MV-4-11 (cell line): ENCODE measurements at regions not wholly inside any gene's neighbourhood (a gene's known extent, or its start where the extent isn't known, plus 50 kb on each side); places are given as distances from the start of the nearest gene placed in this dataset.

Source experiments
- DNase-seq: peaks from one replicate; lab custom pipeline; 2025; lab: John Stamatoyannopoulos, UW

GRCh38 chr21:25149022-25149421 lies 458.3 kb downstream of the MRPL39 start:
- no peak for DNase-seq

DNA sequence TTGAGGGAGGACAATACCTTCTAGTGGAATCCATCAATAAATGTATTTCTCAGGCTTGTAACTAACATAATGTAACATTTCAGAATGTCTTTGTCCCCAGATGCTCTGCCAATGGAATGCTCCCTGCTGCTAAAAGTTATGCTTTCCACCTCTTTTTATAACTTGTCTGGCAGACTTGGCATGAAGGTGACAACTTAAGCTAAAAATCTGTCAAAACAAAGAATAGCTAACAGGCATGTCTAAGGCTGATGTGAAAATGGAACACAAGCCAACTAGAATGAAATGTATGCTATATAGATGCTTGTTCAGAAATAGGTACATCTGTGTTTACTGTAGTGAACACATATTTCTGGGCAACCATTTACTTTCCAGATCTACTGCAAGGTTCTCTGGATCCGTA lies 467.9 kb downstream of the MRPL39 start:
- DNase-seq, result no peak

DNA sequence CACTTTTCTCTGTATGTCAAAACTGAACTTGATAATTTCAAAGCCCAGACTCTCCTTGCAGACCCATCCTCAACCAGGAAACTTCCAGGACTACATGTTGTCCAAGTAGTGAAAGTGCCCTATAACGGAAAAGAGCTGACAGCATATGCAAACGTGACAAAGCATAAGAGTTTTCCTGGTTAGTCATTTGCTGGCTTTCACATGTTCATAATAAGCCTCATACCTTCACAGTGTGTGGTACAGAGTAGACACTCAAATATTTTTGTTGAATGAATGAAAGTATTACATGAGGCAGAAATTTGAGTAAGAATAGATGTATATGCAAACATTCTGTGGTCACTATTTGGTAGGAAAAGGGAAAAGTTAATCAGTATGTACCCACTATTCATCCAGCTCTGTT lies 473.3 kb downstream of the MRPL39 start:
- no peak for DNase-seq

- no peak for DNase-seq
Measured at GRCh38 chr21:25127811-25128210, 479.5 kb downstream of the MRPL39 start.

- no peak for DNase-seq
Measured at GRCh38 chr21:25127007-25127406, 480.3 kb downstream of the MRPL39 start.

GRCh38 chr21:25126564-25126963 lies 480.7 kb downstream of the MRPL39 start:
- no peak for DNase-seq

- DNase-seq, result no peak
Measured at GRCh38 chr21:25118648-25119047, 488.6 kb downstream of the MRPL39 start.

DNA sequence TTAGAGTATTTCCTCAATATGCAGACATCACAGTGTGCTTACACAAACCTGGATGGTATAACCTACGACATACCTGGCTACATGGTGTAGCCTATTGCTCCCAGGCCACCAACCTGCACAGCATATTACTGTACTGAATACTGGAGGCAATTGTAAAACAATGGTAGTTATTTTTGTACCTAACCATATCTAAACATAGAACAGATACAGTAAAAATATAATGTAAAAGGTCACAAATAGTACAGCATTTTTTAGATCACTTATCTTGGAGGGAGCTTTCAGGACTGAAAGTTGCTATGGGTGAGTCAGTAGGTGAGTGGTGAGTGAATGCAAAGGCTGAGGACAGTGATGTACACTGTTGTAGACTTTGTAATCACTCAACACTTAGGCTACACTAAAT lies 492.3 kb downstream of the MRPL39 start:
- no peak for DNase-seq

GRCh38 chr21:25107708-25108107 lies 499.6 kb downstream of the MRPL39 start:
- DNase-seq, result peak; percentile 76

DNA sequence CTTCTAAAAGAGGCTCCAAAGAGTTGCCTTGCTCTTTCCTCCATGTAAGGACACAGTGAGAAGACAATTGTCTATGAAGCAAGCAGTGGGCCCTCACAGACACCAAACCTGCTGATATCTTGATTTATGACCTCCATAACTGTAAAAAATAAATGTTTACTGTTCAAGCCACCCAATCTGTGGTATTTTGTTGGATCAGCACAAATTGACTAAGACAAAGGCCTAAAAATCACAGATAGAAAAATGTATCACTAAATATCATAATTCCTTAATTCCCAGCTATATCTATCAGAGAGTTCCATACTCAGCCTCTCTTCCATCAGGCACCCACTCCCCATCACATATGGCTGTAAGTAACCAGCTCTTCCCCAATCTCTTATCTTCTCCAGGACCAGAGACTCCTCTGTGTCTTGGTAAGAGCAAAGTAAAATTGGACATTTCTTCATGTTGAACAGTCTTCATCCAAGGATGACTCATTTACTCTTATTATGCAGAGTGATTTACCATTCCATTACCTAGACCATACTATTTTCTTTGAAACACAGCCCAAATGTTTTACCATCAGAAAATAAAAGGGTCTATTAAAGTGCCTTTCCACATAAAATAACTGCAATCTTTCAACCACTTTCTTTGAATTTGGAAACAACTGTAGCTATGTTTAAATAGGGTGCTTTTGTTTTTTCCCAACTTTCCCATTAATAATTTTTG lies 503.6 kb downstream of the MRPL39 start:
- no peak for DNase-seq

- DNase-seq, result no peak
Measured at GRCh38 chr21:25097648-25098047, 509.6 kb downstream of the MRPL39 start.

GRCh38 chr21:25094695-25095094 lies 512.6 kb downstream of the MRPL39 start:
- DNase-seq, result peak; percentile 11

DNA sequence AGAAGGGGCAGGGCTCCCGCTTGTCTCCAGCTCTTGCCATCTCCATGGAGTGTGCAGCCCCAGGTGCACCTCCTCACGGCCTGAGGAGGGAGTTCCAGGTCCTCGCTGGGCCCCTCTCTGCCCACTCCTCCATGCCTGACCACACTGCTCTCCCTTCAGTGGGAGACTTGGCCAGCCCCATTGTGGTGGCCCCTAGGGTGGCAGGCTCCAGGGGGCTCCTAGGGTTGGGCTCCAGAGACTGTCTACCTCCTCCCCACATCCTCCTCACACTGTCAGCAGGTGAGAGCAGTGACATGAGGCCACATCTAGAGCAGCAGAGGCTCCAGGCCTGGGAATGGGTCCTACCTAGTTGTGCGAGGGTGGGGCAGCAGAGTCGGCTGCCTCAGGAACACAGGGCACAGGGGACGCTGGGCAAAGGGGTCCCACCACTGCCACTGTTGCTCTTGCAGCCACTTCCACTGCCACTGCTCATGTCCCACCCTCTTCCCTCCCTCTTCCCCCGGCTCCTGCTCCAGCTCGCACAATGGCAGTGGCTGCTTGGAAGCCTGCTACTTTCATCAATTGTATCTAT lies 514.8 kb downstream of the MRPL39 start:
- DNase-seq, result no peak

DNA sequence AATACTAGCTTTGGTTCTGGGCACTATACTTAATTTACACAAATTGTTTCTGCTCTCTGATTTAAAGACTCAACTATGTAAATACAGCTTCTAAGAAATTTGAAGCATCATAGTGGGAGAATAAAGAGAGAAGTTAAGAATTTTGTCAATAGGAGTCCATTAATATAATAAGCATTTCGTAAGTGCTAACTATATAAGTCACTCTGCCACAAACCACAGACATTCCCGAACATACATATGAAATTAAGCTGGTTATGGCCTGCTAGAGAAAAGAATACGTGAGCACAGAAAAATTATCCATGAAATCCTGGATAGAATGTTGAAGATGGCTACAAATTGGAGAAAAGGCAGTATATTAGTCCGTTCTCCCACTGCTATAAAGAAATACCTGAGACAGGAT lies 526.2 kb downstream of the MRPL39 start:
- peak; percentile 62 for DNase-seq

- DNase-seq, result peak; percentile 59
Measured at GRCh38 chr21:25080661-25081060, 526.6 kb downstream of the MRPL39 start.

GRCh38 chr21:25080141-25080540 lies 527.1 kb downstream of the MRPL39 start:
- DNase-seq, result no peak

GRCh38 chr21:25079053-25079452 lies 528.2 kb downstream of the MRPL39 start:
- no peak for DNase-seq

DNA sequence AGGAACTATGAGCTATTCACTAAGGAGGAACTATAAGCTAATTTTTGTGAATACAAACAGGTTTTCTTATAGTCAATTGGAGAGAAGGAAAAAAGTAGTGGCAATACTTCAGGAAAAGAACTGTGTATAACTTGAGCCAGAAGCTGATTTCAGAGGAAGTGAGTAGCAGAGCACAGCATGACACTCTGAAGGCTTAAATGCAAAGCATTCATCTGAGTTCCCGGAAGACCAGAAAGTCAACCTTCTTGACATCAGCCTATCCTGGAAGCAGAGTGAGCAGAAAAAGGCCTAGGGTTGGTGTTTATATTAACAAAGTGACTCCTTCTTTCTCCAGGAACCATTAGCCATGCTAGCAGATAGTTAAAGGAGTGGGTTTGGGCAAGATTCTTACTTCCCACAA lies 545.2 kb downstream of the MRPL39 start:
- peak; percentile 45 for DNase-seq

GRCh38 chr21:25054689-25055088 lies 552.6 kb downstream of the MRPL39 start:
- DNase-seq, result peak; percentile 21

DNA sequence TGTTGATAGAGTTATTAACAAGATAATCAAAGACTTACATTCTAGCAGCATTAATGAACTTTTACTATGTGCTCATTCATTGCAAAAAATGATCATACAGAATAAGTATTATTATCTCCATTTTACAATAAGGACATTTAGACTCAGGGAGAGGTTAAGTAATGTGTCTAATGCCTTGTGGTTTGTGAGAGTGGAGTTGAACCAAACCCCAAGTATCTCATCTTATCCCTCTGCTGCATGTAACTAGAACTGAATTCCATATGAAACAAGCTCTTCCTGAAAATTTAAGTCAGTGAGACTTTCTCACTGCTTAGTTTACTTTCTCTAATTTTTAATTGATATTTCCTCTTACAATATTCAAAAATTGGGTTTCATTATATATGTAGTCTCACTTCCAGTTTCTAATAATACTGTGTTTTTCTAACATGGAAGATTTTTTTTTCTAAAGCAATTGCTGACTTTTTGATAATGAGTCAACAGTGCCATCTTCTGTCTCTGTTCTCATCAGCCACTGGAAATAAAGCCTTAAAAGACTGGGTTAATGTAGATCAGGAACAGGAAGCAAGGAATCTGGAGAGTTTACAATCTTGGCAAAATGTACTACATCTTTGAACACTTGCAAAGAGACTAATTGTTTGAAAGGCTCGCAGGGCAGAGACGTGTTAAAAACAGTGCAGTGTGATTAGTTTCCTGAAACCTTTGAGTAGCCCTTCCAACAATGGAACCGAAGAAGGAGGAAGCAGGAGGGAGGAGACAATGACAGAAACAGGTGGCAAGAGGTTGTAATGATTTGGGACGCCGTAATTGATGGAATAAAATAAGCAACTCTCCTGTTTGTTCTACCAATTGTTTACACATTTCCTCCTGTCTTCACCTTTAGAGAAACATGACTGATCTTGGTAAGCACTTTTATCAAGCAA lies 567.6 kb downstream of the MRPL39 start:
- peak; percentile 91 for DNase-seq

DNA sequence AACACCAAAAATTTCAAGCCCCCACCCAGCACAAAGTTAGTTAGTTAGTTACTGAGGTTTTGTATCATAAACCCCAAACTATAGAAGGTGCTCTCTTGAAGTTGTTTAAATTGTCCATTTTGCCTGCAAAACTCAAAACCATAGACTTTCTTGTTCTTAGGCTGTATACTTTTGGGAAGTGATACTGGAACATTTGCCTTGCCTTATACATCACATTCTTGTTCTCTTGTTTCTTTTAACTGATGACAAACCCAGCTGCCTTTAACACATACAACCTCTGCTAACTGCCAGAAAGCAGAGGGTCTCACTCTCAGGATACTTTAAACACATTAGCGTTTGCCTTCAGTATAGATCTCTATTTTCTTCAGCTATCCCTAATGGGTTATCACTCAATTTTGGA lies 570.5 kb downstream of the MRPL39 start:
- DNase-seq, result peak; percentile 75

- no peak for DNase-seq
Measured at GRCh38 chr21:25031750-25032149, 575.5 kb downstream of the MRPL39 start.

- no peak for DNase-seq
Measured at GRCh38 chr21:25029580-25029979, 577.7 kb downstream of the MRPL39 start.
